Activated CD4-positive, alpha-beta memory T cell treated with anti-CD3 and anti-CD28 coated beads, Interleukin-2, amount 10 ng/mL, durations not matched to agents 7 days and 5 days (primary cell): ENCODE measurements at regions not wholly inside any gene's neighbourhood (a gene's known extent, or its start where the extent isn't known, plus 50 kb on each side); places are given as distances from the start of the nearest gene placed in this dataset.
"Not testable (repeated sequence)": the region's sequence is repeated elsewhere in the genome, so short reads cannot be mapped to it uniquely, and the experiment has no call there.

Experiments
- CTCF ChIA-PET: fragments of 350-600 bp; sonication (Branson Sonifier 250); formaldehyde crosslinking; loops from one replicate; lab custom pipeline; 2021; ENCODE audit warnings: antibody characterized with exemption, inconsistent platforms; lab: Charles Lee
- POLR2A ChIA-PET: fragments of 350-600 bp; sonication (Branson Sonifier 250); formaldehyde crosslinking; loops from one replicate; lab custom pipeline; 2021; ENCODE audit warnings: antibody characterized with exemption; lab: Charles Lee
- DNase-seq: peaks from one replicate; pipeline ENCODE4 v3.0.0-alpha.2; 2020
- H3K27ac Mint-ChIP-seq: one replicate; pipeline ENCODE4 v1.8.0; 2021; ENCODE audit warnings: mild to moderate bottlenecking, mixed read lengths
- H3K27me3 Mint-ChIP-seq: one replicate; pipeline ENCODE4 v1.8.0; 2021; ENCODE audit warnings: mixed read lengths
- H3K36me3 Mint-ChIP-seq: one replicate; pipeline ENCODE4 v1.8.0; 2021; ENCODE audit warnings: low read depth, mixed read lengths
- H3K4me1 Mint-ChIP-seq: one replicate; pipeline ENCODE4 v1.8.0; 2021; ENCODE audit warnings: mixed read lengths
- H3K4me3 Mint-ChIP-seq: one replicate; pipeline ENCODE4 v1.8.0; 2021; ENCODE audit warnings: mild to moderate bottlenecking, mixed read lengths
- H3K9me3 Mint-ChIP-seq: one replicate; pipeline ENCODE4 v1.8.0; 2021; ENCODE audit warnings: mixed read lengths

DNA sequence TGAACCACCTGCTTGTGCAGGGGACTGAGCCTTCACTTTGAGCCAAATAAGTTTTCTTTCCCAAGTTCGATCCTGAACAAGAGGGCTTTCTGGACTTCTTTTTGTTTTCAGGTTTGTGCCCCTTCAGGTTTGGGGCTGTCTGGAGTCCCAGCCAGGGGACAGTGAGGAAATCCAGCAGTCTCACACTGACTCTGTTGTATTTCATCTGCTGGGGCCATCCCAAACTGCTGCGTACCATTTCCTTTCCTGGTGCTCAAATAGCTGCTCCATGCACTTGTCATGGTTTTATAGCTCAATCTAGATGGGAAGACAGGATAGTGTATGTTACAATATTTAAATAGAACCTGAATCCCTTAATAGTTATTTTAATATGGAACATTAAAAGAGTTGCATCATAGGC is 66.3 kb upstream of the IGLL5 start:
- H3K9me3 Mint-ChIP-seq, result no peaks in the 10 kb centered on the region
- H3K4me1 Mint-ChIP-seq, result peaks cover 86% of the 10 kb centered on the region
- peak overlapping the region; percentile 96 for H3K27ac Mint-ChIP-seq
- no peak for DNase-seq
- no peak overlapping the region for H3K4me3 Mint-ChIP-seq
- ChIA-PET POLR2A (no interaction called here), CTCF (interaction anchor here (0.5 to 2.0 kb wide), 3 partner anchors 27 to 54 kb away, joined by 3 to 6 read pairs (median 3); no protein-coding TSS in a partner anchor)
- peaks cover 2% of the 10 kb centered on the region for H3K36me3 Mint-ChIP-seq
- peaks cover 2% of the 10 kb centered on the region for H3K27me3 Mint-ChIP-seq

DNA sequence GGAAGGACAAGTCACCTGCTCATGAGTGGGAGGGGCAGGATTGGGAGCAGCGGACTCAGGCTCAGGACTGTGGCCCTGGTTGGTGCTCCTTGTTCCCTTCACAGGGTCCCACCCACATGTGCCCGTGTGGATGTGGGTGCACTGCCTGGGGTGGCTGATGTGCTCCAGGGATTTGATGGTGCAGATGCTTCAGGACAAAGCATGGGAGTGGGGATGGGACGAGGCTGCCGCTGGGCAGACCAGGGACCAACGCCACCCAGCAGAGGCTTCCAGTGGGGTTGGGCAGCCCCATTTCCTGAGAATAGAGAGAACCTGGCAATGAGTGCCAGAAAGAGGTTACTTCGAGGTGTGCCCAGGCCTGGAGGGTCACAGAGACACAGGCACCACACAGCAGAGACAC is 65.5 kb upstream of the IGLL5 start:
- DNase-seq, result no peak
- ChIA-PET POLR2A (no interaction called here), CTCF (interaction anchor here (1.1 to 1.5 kb wide), 2 partner anchors 12 to 14 kb away, joined by 3 to 8 read pairs; no protein-coding TSS in a partner anchor)

DNA sequence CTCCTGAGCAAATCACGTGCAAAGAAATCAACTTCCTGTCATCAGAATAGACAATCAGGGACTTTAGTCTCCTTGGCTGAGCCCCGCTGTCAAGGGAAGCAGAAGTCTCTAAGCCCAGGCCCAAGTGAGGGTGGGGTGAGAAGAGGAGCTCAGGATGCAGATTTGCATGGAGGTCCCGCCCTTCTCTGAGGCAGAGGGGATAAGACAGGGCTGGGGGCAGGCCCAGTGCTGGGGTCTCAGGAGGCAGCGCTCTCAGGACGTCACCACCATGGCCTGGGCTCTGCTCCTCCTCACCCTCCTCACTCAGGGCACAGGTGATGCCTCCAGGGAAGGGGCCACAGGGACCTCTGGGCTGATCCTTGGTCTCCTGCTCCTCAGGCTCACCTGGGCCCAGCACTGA is 65.1 kb upstream of the IGLL5 start:
- not testable (repeated sequence) for H3K36me3 Mint-ChIP-seq, H3K4me3 Mint-ChIP-seq, H3K27me3 Mint-ChIP-seq, H3K9me3 Mint-ChIP-seq, DNase-seq
- Mint-ChIP-seq H3K4me1 (peaks cover 76% of the 10 kb centered on the region), H3K27ac (peak overlapping the region; percentile 65)
- ChIA-PET CTCF (interaction anchor here (0.5 to 2.0 kb wide), 4 partner anchors 12 to 301 kb away, joined by 3 to 14 read pairs (median 6); no protein-coding TSS in a partner anchor), POLR2A (interaction anchor here (1.5 kb wide), 1 partner anchor 24 kb away, joined by 3 read pairs; no protein-coding TSS in a partner anchor)

More for the DNA sequence above, 65.5 kb upstream of the IGLL5 start:
- H3K27ac Mint-ChIP-seq, result peak overlapping the region; percentile 65
- peaks cover 80% of the 10 kb centered on the region for H3K4me1 Mint-ChIP-seq
- H3K36me3 Mint-ChIP-seq, result peaks cover 2% of the 10 kb centered on the region
- H3K4me3 Mint-ChIP-seq, result no peak overlapping the region
- H3K27me3 Mint-ChIP-seq, result peaks cover 2% of the 10 kb centered on the region
- H3K9me3 Mint-ChIP-seq, result no peaks in the 10 kb centered on the region

DNA sequence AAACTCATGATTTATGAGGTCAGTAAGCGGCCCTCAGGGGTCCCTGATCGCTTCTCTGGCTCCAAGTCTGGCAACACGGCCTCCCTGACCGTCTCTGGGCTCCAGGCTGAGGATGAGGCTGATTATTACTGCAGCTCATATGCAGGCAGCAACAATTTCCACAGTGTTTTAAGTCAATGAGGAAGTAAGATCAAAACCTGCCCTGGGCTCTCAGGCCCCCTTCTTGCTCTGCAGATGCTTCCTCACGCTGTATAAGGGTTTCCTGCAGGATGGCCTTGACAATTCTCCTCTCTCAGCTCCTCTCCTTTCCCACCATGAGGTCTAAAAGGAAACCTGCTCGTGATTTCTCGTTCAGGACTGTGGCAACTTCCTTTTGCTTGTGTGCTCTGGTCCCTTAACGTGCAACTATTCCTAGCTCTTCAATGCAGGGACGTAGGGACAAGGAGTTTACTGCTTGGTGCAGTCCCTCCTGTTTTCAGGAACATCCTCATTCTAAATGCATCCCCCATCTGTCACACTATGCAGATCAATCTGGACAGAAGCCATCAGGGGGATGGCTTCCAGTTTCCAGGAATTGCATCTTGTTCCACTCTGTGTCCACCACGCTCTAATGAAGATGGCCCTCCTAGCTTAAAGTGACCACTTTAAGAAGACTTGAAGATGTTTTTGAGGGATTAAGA is 64.3 kb upstream of the IGLL5 start:
- peak overlapping the region; percentile 49 for H3K27ac Mint-ChIP-seq
- no peak overlapping the region for H3K4me3 Mint-ChIP-seq
- ChIA-PET CTCF (interaction anchor here (0.5 to 2.0 kb wide), 4 partner anchors 13 to 300 kb away, joined by 3 to 14 read pairs (median 6); no protein-coding TSS in a partner anchor), POLR2A (interaction anchor here (1.5 kb wide), 1 partner anchor 23 kb away, joined by 3 read pairs; no protein-coding TSS in a partner anchor)
- DNase-seq, result no peak
- no peaks in the 10 kb centered on the region for H3K9me3 Mint-ChIP-seq
- H3K36me3 Mint-ChIP-seq, result peaks cover 2% of the 10 kb centered on the region
- peaks cover 69% of the 10 kb centered on the region for H3K4me1 Mint-ChIP-seq
- H3K27me3 Mint-ChIP-seq, result peaks cover 7% of the 10 kb centered on the region

DNA sequence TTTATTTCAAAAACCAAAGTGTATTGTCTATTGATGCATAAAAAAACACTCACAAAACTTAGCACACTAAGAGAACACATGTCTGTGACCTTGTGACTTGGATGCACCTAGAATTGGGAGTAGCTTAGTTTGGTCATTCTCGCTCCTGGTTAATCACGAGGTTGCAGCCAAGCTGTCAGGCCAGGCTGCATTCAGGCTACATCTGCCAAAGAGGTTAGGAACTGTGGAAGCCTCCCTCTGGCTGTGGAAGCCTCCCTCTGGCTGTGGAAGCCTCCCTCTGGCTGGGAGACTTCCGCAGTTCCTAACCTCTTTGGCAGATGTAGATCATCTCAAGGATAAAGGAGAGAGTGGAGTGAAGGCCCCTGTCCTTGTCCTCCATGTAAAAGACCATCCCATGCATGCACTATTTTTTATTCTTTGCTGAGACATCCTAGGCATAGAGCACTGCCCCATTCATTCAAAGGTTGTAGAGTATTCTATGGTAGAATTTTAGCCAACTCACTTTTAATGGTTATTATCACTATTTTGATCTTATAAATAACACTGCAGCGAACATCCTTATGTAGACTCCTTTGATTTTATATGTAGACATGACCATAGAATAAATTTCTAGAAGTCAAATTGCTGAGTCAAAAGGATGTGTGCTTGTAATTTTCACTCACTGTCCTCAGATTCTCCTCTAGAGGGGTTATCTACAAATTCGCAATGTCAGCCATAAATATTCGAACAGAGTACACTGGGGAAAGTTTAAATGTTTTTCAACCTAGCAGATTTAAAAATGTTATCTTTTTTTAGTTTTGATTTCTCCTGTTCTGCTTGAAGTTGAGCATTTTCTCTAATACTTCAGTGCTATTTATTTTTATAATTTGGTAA is 63.0 kb upstream of the IGLL5 start:
- POLR2A ChIA-PET, result interaction anchor here (1.5 kb wide), 1 partner anchor 22 kb away, joined by 3 read pairs; no protein-coding TSS in a partner anchor
- no peaks in the 10 kb centered on the region for H3K9me3 Mint-ChIP-seq
- CTCF ChIA-PET, result interaction anchor here (1.3 to 2.0 kb wide), 2 partner anchors 16 to 24 kb away, joined by 3 to 14 read pairs; no protein-coding TSS in a partner anchor
- peaks cover 56% of the 10 kb centered on the region for H3K4me1 Mint-ChIP-seq
- no peak for DNase-seq
- no peak overlapping the region for H3K27ac Mint-ChIP-seq
- peaks cover 2% of the 10 kb centered on the region for H3K36me3 Mint-ChIP-seq
- no peak overlapping the region for H3K4me3 Mint-ChIP-seq
- H3K27me3 Mint-ChIP-seq, result peaks cover 15% of the 10 kb centered on the region

DNA sequence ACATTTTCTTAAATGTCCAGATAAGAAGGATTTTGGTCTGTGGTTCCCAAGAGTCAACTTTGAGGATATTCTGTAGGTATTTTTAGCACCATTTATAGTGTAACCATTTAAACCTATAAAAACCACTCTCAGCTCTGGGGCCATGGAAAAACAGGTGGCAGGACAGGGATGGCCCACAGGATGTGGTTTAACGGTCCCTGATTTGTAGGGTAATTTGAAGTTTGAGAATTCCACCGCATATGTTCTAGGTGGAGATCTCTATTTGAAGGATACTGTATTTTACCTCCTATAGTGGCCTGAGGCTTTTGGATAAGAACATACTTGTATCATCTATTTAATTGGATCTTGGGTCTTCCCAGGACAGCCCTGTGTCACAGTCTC is 62.4 kb upstream of the IGLL5 start:
- peaks cover 2% of the 10 kb centered on the region for H3K36me3 Mint-ChIP-seq
- H3K27me3 Mint-ChIP-seq, result peaks cover 19% of the 10 kb centered on the region
- DNase-seq, result no peak
- H3K27ac Mint-ChIP-seq, result no peak overlapping the region
- no peaks in the 10 kb centered on the region for H3K9me3 Mint-ChIP-seq
- H3K4me1 Mint-ChIP-seq, result peaks cover 50% of the 10 kb centered on the region
- ChIA-PET POLR2A (no interaction called here), CTCF (interaction anchor here (1.3 kb wide), 1 partner anchor 17 kb away, joined by 3 read pairs; no protein-coding TSS in a partner anchor)
- no peak overlapping the region for H3K4me3 Mint-ChIP-seq

DNA sequence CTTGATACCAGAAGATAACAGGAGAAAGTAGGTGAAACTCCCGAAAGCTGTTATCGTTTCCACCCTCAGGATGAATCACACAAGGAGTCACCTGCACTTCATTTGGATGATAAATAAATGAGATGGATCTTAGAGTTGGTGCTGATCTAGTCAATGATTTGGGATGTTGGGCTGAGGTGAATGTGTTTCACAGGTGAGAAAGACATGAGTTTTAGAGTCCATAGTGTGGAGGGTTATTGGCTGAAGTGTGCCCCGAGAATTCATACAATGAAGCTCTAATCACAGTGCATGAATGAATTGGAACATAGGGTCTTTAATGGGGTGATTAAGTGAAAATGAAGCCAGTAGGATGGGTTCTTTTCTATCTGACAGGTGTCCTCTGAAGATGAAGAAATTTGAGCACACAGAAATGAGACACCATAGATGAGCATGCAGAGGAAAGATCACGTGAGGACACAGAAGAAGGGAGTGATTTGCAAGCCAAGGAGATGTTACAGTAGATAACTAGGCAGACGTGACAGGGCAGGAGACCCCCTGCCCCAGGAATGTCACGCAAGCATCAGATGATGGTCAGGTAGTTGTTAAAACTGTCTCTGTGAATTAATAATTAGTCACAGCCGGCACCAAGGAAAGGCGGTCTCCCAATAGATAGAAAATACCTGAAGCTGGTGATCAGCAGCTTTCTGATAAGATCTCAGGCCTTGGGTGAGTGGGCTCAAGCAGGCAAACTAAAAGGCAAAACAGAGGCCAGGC is 60.3 kb upstream of the IGLL5 start:
- no peak for DNase-seq
- Mint-ChIP-seq H3K27ac (no peak overlapping the region), H3K27me3 (peaks cover 30% of the 10 kb centered on the region), H3K4me3 (no peak overlapping the region), H3K9me3 (peaks cover 1% of the 10 kb centered on the region), H3K4me1 (peaks cover 29% of the 10 kb centered on the region), H3K36me3 (no peaks in the 10 kb centered on the region)
- POLR2A ChIA-PET, result no interaction called here
- CTCF ChIA-PET, result interaction anchor here (1.2 kb wide), 2 partner anchors 11 to 17 kb away, joined by 3 to 6 read pairs; no protein-coding TSS in a partner anchor

DNA sequence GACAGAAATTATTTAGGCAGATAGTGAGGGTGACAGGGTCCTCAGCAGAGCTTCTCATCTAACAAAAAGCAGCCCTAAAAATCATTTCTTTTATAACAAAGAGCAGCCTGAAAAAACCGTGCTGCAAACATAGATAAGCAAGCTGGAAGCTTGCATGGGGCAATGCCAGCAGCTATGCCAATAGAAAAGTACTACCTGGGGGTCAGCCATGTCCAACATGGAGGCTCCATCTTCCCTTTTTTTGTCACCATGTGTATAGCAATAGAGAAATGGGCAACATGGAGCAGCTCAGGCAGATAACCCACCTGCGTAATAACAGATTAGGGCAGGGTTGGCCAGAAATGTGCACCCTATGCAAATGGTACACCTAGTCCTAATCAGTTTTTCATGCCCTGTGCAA is 57.4 kb upstream of the IGLL5 start:
- no peak overlapping the region for H3K27ac Mint-ChIP-seq
- CTCF ChIA-PET, result interaction anchor here (1.2 to 4.1 kb wide), 4 partner anchors 9 to 77 kb away, joined by 3 to 13 read pairs (median 6); no protein-coding TSS in a partner anchor
- H3K27me3 Mint-ChIP-seq, result peaks cover 41% of the 10 kb centered on the region
- H3K4me1 Mint-ChIP-seq, result peaks cover 7% of the 10 kb centered on the region
- DNase-seq, result no peak
- H3K9me3 Mint-ChIP-seq, result peaks cover 1% of the 10 kb centered on the region
- H3K36me3 Mint-ChIP-seq, result no peaks in the 10 kb centered on the region
- no peak overlapping the region for H3K4me3 Mint-ChIP-seq
- POLR2A ChIA-PET, result interaction anchor here (1.4 kb wide), 1 partner anchor 11 kb away, joined by 9 read pairs; no protein-coding TSS in a partner anchor

DNA sequence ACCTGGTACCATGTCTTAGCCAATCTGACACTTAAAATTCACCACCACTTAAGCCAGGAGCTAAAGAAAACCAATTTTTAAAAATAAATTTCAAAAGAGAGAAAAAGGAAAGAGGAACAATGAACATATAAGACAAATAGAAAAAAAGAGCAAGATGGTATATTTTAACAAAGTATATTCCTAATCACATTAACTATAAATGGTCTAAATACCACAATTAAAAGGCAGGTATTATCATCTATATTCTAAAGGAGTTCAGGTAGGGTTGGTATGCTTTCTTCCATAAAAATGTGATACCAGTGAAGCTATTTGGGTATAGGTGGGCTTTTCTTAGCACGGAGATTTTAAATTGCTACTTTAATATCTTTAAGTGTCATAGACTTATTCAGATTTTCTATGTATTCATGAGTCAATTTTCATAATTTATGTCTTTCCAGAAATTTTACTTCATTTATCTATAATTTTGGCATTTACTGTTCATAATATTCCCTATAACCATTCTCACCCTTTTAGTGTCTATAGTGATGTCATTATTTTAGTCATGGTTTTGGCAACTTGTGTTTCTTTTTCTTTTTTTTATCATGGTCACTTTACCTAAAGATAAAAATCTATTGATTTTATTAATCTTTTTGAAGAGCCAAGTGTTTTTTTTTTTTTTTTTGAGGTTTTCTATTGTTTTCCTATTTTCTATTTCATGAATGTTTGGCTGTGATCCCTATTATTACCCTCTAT is 56.5 kb upstream of the IGLL5 start:
- ChIA-PET POLR2A (interaction anchor here (1.4 kb wide), 1 partner anchor 12 kb away, joined by 9 read pairs; no protein-coding TSS in a partner anchor), CTCF (interaction anchor here (0.8 to 4.1 kb wide), 5 partner anchors 8 to 53 kb away, joined by 3 to 13 read pairs (median 3); no protein-coding TSS in a partner anchor)
- no peak for DNase-seq
- Mint-ChIP-seq H3K9me3 (peaks cover 1% of the 10 kb centered on the region), H3K27ac (no peak overlapping the region), H3K4me3 (no peak overlapping the region), H3K4me1 (peaks cover 2% of the 10 kb centered on the region), H3K36me3 (no peaks in the 10 kb centered on the region), H3K27me3 (peaks cover 41% of the 10 kb centered on the region)

DNA sequence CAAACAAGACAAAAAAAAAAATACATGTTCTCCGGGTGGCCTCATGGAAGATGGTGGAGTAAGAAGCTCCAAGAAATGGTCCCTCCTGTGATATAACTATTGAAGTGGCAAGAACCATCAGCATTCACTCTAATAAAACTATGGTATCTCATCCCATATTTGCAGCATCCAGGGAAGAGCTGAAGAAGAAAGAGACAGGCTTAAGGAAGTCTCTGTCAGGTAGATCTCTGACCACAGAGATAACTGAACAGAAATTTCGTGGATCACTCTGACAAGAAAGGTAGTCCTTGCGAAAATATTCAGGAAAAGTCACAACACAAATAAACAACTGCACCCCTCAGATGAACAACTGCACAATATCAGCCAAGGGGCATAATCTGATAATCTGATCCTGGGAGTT is 54.6 kb upstream of the IGLL5 start:
- DNase-seq, result no peak
- peaks cover 44% of the 10 kb centered on the region for H3K27me3 Mint-ChIP-seq
- H3K4me3 Mint-ChIP-seq, result no peak overlapping the region
- POLR2A ChIA-PET, result no interaction called here
- no peaks in the 10 kb centered on the region for H3K36me3 Mint-ChIP-seq
- peaks cover 8% of the 10 kb centered on the region for H3K4me1 Mint-ChIP-seq
- H3K27ac Mint-ChIP-seq, result no peak overlapping the region
- CTCF ChIA-PET, result interaction anchor here (1.1 to 4.1 kb wide), 2 partner anchors 23 to 63 kb away, joined by 3 to 13 read pairs; no protein-coding TSS in a partner anchor
- peaks cover 1% of the 10 kb centered on the region for H3K9me3 Mint-ChIP-seq

DNA sequence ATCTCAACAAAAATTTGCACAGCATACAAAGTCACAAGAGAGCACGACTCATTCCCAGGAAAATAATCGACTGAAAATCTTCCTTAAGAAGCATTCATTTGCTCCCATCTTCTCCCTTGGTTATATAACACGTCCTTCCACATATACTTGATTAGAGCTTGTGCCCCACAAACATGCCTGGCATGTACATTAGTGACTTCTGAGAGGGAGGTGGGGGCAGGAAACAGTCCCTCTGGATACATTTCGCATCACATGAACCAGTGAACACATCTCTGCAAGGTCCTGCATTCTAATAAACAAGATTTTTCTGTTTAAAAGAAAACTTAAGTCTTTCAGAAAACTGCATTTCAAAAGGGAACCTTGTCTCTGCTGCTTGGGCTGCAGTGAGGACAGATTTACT is 54.1 kb upstream of the IGLL5 start:
- H3K4me1 Mint-ChIP-seq, result peaks cover 13% of the 10 kb centered on the region
- no peaks in the 10 kb centered on the region for H3K36me3 Mint-ChIP-seq
- H3K9me3 Mint-ChIP-seq, result peaks cover 1% of the 10 kb centered on the region
- ChIA-PET CTCF (interaction anchor here (1.1 kb wide), 2 partner anchors 15 to 63 kb away, joined by 3 to 4 read pairs; no protein-coding TSS in a partner anchor), POLR2A (no interaction called here)
- H3K27me3 Mint-ChIP-seq, result peaks cover 44% of the 10 kb centered on the region
- no peak overlapping the region for H3K27ac Mint-ChIP-seq
- no peak for DNase-seq
- no peak overlapping the region for H3K4me3 Mint-ChIP-seq
